ENCODE measurements at regions not wholly inside any gene's neighbourhood (a gene's known extent, or its start where the extent isn't known, plus 50 kb on each side); places are given as distances from the start of the nearest gene placed in this dataset.

DNA sequence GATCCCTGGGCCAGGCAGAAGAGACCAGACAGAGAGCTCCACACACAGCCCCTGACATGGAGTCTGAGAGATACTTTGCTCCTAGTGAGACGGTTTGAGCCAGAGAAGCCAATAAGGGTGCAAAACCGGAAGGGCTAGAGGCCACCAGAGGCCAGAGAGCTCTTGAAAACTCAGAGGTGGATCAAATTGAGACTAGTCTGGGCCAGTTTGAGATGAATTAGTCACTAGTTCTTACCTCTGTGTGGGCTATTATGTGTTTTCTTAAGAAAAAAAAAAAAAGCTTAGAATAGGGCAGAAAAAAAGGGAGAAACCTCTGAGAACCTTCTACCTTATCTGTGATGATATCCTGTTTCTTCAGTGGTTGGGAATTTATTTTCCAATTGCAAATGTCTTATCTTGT is 110.4 kb upstream of the EDNRA start:
- no peak for DNase-seq

DNA sequence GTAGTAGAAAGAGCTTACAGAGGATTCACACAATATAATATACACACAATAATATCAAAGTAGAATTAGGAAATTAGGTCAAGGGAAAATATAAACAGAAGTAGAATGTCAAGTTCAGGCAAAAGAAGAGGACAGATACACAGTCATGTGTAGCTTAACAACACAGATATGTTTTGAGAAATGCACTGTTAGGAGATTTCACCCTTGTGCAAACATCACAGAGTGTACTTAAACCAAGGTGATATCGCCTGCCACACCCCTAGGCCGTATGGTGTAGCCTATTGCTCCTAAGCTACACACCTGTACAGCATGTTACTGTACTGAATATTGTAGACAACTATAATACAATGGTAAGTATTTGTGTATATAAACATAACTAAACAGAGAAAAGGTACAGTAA is 110.0 kb upstream of the EDNRA start:
- no peak for DNase-seq

DNA sequence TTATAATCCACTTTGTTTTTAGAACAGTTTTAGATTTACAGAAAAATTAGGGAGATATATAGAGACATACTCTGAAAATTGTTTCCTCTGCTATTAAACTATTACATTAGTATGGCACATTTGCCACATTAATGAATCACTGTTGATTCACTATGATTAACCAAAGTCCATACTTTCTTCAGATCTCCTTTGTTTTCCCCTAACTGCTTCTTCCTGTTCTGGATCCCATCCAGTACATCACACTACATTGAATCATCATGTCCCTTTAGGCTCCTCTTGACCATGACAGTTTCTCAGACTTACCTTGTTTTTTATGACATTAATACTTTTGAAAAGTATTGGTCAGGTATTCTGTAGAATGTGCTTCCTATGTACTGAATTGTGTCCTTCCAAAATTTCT is 109.2 kb upstream of the EDNRA start:
- no peak for DNase-seq

DNA sequence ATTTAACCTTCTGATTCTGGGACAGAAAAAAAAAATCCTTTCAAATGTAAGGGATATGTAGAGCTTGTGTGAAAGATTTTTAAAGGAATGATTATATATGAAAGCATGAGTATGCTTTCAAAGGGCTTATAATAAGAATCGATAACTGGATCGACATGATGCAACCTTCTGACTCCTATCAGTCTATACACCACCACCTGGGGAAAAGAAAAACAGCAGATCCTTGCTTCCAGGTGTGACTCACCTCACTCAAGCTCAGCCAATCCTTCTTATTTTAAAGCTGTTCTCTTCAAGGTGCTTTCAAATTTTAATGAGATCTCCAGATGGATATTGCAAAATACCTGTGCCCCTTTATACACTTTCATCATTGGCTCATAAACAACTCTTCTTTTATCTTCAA is 102.1 kb upstream of the EDNRA start:
- no peak for DNase-seq

DNA sequence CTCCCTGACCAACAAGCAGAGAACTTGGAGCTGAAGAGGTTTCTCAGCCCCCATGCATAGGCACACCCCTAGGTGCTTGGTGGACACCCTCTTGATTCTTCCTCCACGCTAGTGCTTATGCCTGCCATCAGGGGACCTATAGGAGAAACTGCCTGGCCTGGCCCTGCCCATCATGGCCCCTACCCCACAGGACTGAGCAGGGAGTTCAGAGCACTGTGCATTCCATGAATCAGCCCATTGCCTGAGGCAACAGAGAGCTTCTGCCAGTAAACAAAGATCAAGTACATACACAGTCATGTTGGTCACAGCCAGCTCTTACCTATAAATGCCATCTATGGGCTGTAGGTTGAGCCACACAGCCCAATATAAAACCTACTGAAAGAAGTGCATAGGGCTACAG is 99.1 kb upstream of the EDNRA start:
- no peak for DNase-seq

DNA sequence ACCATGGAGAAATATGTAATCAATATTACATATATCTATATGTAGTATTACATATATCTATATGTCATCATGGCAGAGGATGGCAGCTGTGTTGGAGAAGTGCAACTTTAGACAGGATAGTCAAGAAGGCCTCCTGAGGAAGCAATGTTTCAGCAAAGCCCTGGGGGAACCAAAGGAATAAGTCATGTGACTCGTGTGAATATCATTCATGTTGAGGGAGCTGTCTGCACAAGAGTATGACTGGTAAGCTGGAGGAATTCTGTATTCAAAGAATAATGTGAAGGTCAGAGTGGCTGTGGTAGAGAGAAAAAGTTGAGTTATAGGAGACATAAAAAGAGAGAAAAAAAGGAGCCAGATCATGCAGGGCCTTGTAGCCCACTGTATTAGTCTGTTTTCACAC is 92.9 kb upstream of the EDNRA start:
- DNase-seq: no peak

DNA sequence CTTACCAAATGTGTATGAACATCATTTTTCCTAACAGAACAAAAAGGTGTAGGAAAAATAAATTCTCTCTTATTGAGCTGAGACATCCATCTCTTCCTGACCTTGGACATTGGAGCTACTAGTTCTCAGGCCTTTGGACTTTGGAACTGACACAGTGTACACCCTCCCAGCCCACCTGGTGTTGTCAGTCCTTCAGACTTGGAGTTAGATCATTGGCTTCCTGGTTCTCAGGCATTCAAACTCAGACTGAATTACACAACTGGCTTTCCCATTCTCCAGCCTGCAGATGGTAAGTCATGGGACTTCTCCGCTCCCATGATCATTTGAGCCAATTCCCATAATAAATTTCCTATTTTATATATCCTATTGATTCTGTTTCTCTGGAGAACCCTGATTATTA is 84.8 kb upstream of the EDNRA start:
- DNase-seq: no peak

DNA sequence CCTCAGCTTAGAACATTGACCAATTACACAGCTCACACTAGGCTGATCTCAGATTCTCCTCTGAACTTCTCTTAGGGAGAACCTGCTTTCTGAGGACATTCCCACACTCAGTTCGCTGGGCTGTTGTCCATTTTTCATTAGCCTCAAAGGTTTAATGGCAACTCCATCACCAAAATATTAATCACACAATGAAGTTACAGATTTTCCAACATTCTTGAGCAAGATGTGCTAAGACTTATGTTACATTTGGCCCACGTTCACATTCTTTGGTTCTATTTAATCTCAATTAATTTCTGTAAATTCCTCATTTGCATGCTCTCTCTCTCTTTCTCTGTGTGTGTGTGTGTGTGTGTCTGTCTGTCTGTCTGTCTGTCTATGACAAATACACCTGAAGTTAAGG is 82.3 kb upstream of the EDNRA start:
- DNase-seq: no peak

DNA sequence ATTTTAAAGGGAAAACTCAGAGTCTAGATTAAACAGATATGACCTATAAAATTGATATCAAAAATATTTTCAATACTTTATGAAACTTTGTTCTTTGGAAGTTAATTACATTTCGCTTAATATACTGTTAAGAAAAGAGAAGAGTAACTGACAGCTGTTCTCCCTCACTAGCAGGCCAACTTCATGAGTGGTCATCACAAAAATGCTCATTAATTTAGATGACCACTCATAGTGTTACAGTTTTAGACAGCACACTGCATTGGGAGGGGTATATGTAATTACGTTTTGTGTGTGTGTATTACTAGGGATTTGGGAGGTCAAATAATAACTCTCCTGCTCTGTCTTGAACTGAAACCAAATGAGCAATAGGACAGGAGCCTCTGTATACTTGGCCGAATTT is 80.2 kb upstream of the EDNRA start:
- no peak for DNase-seq

DNA sequence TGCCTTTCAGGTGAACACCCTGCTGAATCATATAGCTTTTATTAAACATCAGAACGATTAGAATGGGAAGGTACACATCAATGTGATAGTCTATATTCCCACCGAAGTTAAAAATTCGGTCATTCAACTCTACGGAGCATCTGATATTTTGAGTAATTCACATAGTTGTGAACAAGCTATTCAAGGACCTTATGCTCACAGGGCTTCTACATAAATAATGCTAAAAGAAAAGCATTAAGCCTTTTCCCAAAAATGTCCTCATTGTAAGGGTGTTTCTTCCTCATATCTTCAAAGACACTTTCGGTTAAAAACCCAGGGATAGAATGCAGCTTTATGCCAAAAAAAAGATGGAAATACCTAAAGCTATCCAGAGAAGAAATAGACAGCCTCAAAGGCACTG is 79.7 kb upstream of the EDNRA start:
- DNase-seq: no peak

DNA sequence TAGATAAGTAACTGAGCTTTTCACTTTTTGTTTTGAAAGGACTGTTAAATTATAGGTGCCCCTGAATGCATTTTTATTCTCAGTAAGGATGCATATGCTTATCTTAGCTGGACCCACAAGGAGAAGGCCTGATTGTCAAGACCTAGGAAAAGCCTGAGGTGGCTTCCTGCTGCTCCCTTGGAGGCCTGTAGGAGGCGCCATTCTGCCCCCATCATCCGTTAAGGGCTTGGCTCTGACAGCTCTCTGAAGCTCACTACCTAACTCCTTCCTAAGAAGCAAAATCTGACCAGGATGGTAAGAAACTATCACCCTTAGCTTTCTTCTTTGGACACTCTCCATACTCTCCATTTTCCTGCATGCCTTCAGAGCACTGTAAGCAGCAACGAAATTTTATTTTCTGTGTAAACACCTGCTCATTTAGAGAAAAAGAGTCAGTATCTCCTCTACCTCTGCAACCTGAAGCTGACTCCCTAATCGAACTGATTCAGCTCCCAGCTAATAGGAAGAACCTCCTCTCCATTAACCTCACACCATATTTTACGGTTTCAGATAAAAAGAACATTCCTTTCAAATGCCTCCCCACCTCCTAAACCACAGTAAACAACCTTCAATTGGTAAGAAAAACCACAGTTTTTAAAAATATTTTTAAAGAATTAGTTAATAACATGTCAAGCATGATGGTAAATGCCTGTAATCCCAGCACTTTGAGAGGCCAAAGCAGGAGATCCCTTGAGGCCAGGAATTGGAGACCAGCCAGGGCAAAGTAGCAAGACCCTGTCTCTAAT is 73.4 kb upstream of the EDNRA start:
- DNase-seq: no peak

DNA sequence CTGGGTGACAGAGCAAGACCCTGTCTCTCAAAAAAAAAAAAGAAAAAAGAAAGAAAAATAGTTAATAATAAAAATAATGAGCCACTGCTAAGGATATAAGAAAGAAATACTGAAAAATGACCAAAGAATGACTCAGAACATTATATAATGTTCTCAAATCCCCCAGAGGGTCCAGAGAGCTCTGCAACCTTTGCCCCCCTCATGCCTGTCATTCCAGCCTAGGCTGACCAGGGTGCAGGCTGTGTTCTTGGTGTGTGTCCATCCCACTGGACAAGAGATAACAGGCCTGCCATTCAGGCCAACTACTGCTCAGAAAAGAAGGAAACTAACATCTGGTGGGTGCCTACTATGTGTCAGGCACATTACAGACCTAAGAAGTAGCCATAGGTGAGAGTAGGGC is 72.7 kb upstream of the EDNRA start:
- no peak for DNase-seq

DNA sequence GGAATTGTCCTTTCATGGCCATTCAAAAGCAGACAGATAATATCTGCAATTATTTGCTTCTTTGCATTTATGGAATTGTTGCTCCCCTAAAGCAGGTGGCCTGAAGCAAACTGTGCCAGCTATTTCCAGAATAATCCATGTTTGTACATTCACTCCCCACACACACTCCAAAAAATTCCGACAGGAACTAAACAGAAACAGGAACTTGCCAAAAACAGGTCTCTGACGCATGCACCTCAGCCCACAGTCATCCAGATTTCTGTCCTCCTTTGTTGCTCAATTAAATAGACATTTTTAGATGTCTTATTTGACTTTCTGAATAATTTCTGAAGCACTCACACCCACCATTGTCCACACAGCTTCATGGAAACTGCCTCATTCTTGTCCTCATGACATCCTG is 71.5 kb upstream of the EDNRA start:
- no peak for DNase-seq

DNA sequence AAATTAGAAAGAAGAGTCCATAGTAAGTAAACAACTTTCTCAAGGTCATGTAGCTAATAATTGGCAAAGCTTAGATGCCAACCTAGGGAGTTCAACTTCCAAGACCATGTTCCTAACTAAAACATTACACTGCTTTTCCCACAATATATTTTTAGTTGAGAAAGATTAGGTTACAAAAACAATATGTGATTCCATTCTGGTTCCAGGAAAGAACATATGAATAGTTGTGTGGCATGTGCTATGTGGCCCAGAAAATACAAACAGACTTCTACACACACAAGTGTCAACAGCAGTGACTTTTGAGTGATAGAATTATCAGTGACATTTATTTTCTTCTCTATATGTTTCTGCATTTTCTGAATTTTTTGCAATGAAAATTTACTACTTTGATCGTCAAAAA is 62.7 kb upstream of the EDNRA start:
- DNase-seq: no peak

DNA sequence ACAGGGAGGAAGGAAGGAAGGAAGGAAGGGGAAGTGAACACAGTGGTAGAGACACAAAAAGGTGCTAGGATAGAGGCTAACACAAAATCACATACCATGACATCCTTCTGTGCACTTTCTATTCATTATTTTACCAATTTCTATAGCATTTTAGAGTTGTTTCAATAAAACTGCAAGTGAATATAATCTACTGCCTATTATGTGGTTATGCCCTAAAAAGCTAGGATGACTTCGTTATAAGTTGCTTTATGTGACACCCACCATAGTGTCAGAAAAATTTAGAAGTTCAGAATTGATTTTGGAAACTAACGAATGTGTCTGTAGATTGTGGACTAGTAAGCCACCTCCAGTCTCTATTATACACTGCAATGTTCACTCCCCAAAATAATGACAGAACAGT is 59.4 kb upstream of the EDNRA start:
- DNase-seq: no peak

DNA sequence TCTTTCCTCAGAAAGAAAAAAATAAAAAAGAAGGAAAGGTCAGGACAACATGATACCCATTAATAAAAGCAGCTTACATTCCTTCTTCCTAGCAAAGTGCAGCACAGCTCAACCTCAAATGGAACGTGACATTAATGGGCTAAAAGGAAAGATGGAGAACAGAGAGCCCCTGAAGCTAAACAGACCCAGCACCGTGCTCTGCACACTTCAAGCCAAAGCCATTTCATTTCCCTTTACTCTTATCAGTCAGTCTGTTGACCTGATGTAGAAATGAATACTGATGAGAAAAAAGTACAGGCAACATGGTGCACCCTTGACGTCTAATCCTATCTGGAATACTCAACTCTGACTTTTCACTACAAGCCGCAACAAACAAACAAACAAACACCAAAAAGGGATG is 57.7 kb upstream of the EDNRA start:
- no peak for DNase-seq

DNA sequence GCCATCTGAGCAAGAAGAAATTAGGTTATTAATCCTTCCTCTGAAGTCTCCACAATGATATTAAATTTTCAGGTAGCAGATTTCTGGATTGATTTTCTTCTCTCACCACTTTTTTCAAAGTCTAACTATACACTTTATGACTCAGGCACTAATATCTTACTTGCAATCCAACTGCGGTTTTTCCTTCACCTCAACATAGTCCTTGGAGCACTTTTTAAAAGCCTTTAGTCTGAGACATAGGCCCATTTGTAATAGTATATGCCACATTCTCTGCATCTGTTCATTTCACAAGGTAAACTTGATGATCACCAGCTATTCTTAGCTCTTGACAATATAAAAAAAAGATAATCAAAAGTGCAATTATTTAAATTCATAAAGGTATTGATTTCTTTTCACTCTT is 55.9 kb upstream of the EDNRA start:
- DNase-seq: no peak

DNA sequence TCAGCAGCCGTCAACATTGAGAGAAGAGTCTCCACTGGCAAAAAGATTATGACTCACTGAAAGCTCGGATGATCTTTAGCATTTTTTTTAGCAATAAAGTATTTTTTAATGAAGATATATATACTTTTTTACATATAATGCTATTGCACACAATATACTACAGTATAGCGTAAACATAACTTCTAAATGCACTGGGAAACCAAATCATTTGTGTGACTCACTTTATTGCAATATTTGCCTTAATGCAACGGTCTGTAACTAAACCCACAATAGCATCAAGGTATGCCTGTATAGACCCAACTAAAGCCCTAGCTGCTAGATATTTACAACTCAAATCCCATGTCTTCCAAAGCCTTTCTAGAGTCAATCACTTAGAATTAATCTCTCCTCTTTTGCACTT is 52.3 kb upstream of the EDNRA start:
- DNase-seq: no peak

DNA sequence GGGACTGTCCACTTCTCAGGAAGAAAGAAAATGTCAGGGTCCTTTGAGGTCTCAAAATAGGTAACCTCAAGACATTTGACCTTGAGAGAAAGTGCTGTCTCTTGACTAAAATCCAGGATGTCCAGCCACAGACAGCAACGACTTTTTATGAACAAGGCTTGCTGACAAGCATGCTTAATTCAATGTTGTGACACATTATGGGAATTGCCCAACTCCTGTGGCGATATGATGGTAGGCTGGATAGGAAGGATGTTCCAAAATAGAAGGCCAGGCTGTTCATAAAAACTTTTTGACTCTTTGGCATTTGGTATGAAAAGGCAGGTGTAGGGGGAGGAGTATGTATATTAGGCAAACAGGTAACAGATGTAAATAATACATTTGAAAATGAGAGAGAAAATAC is 50.8 kb upstream of the EDNRA start:
- DNase-seq: no peak
